ENCODE measurements at regions not wholly inside any gene's neighbourhood (a gene's known extent, or its start where the extent isn't known, plus 50 kb on each side); places are given as distances from the start of the nearest gene placed in this dataset.

DNA sequence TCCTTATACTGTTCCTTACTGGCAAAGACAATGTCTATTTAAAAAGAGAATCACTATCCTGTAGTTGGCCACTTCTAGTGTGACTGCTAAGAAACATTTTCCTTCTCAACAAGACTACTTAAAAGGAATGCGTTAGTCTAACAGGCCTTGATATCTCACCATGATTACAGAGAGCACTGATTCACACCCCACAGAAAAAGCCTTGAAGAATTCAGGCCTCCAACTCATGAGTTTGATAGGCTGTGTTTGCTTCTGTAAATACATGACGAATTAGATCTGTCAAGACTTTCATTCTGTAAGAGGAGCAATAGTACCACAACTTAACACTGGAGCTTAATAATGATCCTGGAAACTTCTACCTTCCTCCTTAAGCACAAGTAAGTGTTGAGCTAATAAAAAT, 432.8 kb upstream of the NR2F2 start:
- no peak overlapping the region for H3K4me3 ChIP-seq (ENCODE audit: low read depth, low read length, poor library complexity, severe bottlenecking)
- no peak for DNase-seq (ENCODE audit: low spot score)
- no peak for TF ChIP-seq EZH2 (IDR thresholded peaks at IDR 0.05; ENCODE audit: borderline replicate concordance, low read depth, low read length, poor library complexity, severe bottlenecking)
- TF ChIP-seq, protein P1, sequence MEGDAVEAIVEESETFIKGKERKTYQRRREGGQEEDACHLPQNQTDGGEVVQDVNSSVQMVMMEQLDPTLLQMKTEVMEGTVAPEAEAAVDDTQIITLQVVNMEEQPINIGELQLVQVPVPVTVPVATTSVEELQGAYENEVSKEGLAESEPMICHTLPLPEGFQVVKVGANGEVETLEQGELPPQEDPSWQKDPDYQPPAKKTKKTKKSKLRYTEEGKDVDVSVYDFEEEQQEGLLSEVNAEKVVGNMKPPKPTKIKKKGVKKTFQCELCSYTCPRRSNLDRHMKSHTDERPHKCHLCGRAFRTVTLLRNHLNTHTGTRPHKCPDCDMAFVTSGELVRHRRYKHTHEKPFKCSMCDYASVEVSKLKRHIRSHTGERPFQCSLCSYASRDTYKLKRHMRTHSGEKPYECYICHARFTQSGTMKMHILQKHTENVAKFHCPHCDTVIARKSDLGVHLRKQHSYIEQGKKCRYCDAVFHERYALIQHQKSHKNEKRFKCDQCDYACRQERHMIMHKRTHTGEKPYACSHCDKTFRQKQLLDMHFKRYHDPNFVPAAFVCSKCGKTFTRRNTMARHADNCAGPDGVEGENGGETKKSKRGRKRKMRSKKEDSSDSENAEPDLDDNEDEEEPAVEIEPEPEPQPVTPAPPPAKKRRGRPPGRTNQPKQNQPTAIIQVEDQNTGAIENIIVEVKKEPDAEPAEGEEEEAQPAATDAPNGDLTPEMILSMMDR (conservative IDR thresholded peaks at IDR 0.05; ENCODE audit: low read depth, low read length), result no peak
- H3K27me3 ChIP-seq (replicated peaks; ENCODE audit: insufficient read depth, low read depth, low read length, poor library complexity), result no peaks in the 10 kb centered on the region
- intact Hi-C loops (cut with micrococcal nuclease; ENCODE audit: unreplicated experiment), result no loop called here
- no peaks in the 10 kb centered on the region for H3K36me3 ChIP-seq (ENCODE audit: insufficient read depth, low read length, poor library complexity, severe bottlenecking)
- no TSS peak for BruUV-seq (replicated peaks)
- ChIA-PET CTCF (no interaction called here), POLR2A (ENCODE audit: low non-redundant PET) (no interaction called here)
- no peak overlapping the region for H3K27ac ChIP-seq (ENCODE audit: low read depth, low read length, poor library complexity, severe bottlenecking)
- H3K4me1 ChIP-seq (ENCODE audit: insufficient read depth, low read length, poor library complexity, severe bottlenecking), result peaks cover 14% of the 10 kb centered on the region
- H3K9me3 ChIP-seq (ENCODE audit: low read depth, low read length, poor library complexity, severe bottlenecking), result no peaks in the 10 kb centered on the region

DNA sequence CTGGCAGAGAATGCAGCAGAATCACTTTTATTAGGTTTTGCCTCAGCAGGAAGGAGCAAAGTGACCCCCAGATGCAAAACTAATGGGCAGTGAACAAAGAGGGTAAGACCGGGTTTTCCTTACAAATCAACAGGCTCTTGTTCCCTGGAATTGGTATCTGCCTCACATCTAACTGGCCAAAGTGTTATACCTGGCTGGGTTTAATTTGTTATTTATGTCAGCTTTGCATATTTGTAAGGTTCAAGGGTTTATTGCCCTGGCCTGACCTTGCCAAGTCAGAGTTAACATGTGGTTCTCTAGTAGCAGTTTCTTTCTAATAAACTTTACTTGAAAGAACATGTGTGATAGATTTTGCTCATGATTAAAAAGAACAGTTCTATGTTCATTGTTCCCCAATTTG, 431.7 kb upstream of the NR2F2 start:
- Histone ChIP-seq H3K36me3 (ENCODE audit: insufficient read depth, low read length, poor library complexity, severe bottlenecking) (no peaks in the 10 kb centered on the region), H3K4me1 (ENCODE audit: insufficient read depth, low read length, poor library complexity, severe bottlenecking) (peaks cover 14% of the 10 kb centered on the region), H3K4me3 (ENCODE audit: low read depth, low read length, poor library complexity, severe bottlenecking) (no peak overlapping the region), H3K27ac (ENCODE audit: low read depth, low read length, poor library complexity, severe bottlenecking) (no peak overlapping the region), H3K27me3 (replicated peaks; ENCODE audit: insufficient read depth, low read depth, low read length, poor library complexity) (no peaks in the 10 kb centered on the region), H3K9me3 (ENCODE audit: low read depth, low read length, poor library complexity, severe bottlenecking) (no peaks in the 10 kb centered on the region)
- ChIA-PET CTCF (no interaction called here), POLR2A (ENCODE audit: low non-redundant PET) (no interaction called here)
- TF ChIP-seq, protein P1 (conservative IDR thresholded peaks at IDR 0.05; ENCODE audit: low read depth, low read length), result no peak
- no peak for TF ChIP-seq EZH2 (IDR thresholded peaks at IDR 0.05; ENCODE audit: borderline replicate concordance, low read depth, low read length, poor library complexity, severe bottlenecking)
- intact Hi-C loops (cut with micrococcal nuclease; ENCODE audit: unreplicated experiment), result no loop called here
- BruUV-seq (replicated peaks), result no TSS peak
- DNase-seq (ENCODE audit: low spot score), result no peak

DNA sequence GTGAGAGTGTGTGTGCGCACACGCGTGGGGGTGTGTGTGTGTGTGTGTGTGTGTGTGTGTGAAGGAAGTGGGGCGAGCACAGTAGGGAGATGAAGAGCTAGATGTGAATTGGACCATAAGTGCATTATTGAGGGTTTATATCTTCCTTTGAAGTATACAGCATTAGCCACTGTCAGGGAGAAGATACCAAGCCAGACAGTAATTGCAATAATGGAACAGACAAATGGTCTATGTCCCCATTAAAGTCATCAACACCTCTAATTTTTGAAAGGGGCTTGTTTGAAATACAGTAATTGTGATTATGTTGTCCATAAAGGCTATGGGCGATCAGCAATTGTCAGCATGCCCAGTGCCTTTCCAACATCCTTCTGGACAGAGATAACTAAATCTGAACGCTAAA, 429.2 kb upstream of the NR2F2 start:
- no peaks in the 10 kb centered on the region for H3K4me1 ChIP-seq (ENCODE audit: insufficient read depth, low read length, poor library complexity, severe bottlenecking)
- no peak overlapping the region for H3K27ac ChIP-seq (ENCODE audit: low read depth, low read length, poor library complexity, severe bottlenecking)
- H3K4me3 ChIP-seq (ENCODE audit: low read depth, low read length, poor library complexity, severe bottlenecking), result no peak overlapping the region
- TF ChIP-seq, protein P1 (conservative IDR thresholded peaks at IDR 0.05; ENCODE audit: low read depth, low read length), result no peak
- no peaks in the 10 kb centered on the region for H3K36me3 ChIP-seq (ENCODE audit: insufficient read depth, low read length, poor library complexity, severe bottlenecking)
- CTCF ChIA-PET, result no interaction called here
- intact Hi-C loops (cut with micrococcal nuclease; ENCODE audit: unreplicated experiment), result no loop called here
- DNase-seq (ENCODE audit: low spot score), result no peak
- no peaks in the 10 kb centered on the region for H3K9me3 ChIP-seq (ENCODE audit: low read depth, low read length, poor library complexity, severe bottlenecking)
- POLR2A ChIA-PET (ENCODE audit: low non-redundant PET), result no interaction called here
- no peaks in the 10 kb centered on the region for H3K27me3 ChIP-seq (replicated peaks; ENCODE audit: insufficient read depth, low read depth, low read length, poor library complexity)
- BruUV-seq (replicated peaks), result no TSS peak
